HL-60 (cell line): ENCODE measurements at regions not wholly inside any gene's neighbourhood (a gene's known extent, or its start where the extent isn't known, plus 50 kb on each side); places are given as distances from the start of the nearest gene placed in this dataset.

Experiments
- CTCF ChIP-seq: IDR thresholded peaks from one replicate; pipeline ENCODE4 v1.5.1; 2011; ENCODE audit warnings: low read length, control low read depth, inconsistent platforms; ENCODE audit not compliant: insufficient read depth
- GABPA ChIP-seq: IDR thresholded peaks from 2 replicates; pipeline ENCODE4 v1.6.1; 2012; ENCODE audit warnings: low read depth
- POLR2AphosphoS5 ChIP-seq: IDR thresholded peaks from 2 replicates; pipeline ENCODE4 v1.6.1; 2012; ENCODE audit warnings: low read depth
- REST ChIP-seq: IDR thresholded peaks from 2 replicates; pipeline ENCODE4 v1.6.1; 2012; ENCODE audit warnings: low read depth; ENCODE audit not compliant: insufficient replicate concordance

- no peak for TF ChIP-seq CTCF
- no peak for TF ChIP-seq POLR2AphosphoS5
- TF ChIP-seq REST: no peak
- TF ChIP-seq GABPA: no peak
Observed at GRCh38 chr6:141261016-141261671, 871.6 kb upstream of the GJE1 start.
